AG04450 (cell line): ENCODE measurements at regions not wholly inside any gene's neighbourhood (a gene's known extent, or its start where the extent isn't known, plus 50 kb on each side); places are given as distances from the start of the nearest gene placed in this dataset.

Experiments used
- CTCF ChIA-PET: fragments of 300-600, 350-600 bp; formaldehyde crosslinking; extraction: SDS; loops from one replicate; lab custom pipeline; 2022; ENCODE audit warnings: antibody characterized with exemption, inconsistent platforms; lab: Charles Lee
- POLR2A ChIA-PET: fragments of 350-600 bp; formaldehyde crosslinking; extraction: SDS; loops from one replicate; lab custom pipeline; 2021; ENCODE audit warnings: antibody characterized with exemption, inconsistent platforms; lab: Yijun Ruan, JAX
- DNase-seq: peaks from one replicate; pipeline ENCODE4 v3.0.0-alpha.2; 2011; ENCODE audit warnings: low read depth, low spot score
- H3K27ac ChIP-seq: one replicate; pipeline ENCODE4 v1.5.1; 2012; ENCODE audit warnings: low read depth, low read length, control low read depth
- H3K27me3 ChIP-seq: one replicate; pipeline ENCODE4 v1.6.0; 2012; ENCODE audit warnings: low read length; ENCODE audit not compliant: control insufficient read depth, insufficient read depth
- H3K4me3 ChIP-seq: 2 replicates; pipeline ENCODE4 v1.5.1; 2011; ENCODE audit warnings: mild to moderate bottlenecking, low read depth, low read length, control low read depth
- H3K9me3 ChIP-seq: 2 replicates; pipeline ENCODE4 v1.5.1; 2012; ENCODE audit warnings: low read length; ENCODE audit not compliant: control insufficient read depth, insufficient read depth
- CTCF ChIP-seq: IDR thresholded peaks from 2 replicates; pipeline ENCODE4 v1.5.1; 2011; ENCODE audit warnings: low read depth, low read length, control low read depth, inconsistent platforms

GRCh38 chr15:87508086-87508485 lies 748.5 kb downstream of the NTRK3 start:
- no peak for DNase-seq
- no peak overlapping the region for H3K4me3 ChIP-seq
- no peaks in the 10 kb centered on the region; the same call in 1 of the 2 replicates for H3K9me3 ChIP-seq
- no peak overlapping the region for H3K27ac ChIP-seq
- CTCF ChIA-PET: no interaction called here
- no peaks in the 10 kb centered on the region for H3K27me3 ChIP-seq
- no peak for TF ChIP-seq CTCF
- POLR2A ChIA-PET: no interaction called here

- no peak for TF ChIP-seq CTCF
- POLR2A ChIA-PET: no interaction called here
- no peaks in the 10 kb centered on the region for H3K9me3 ChIP-seq
- CTCF ChIA-PET: no interaction called here
- no peak overlapping the region for H3K27ac ChIP-seq
- no peak overlapping the region for H3K4me3 ChIP-seq
- no peak for DNase-seq
- no peaks in the 10 kb centered on the region for H3K27me3 ChIP-seq
These were observed 754.4 kb downstream of the NTRK3 start for GRCh38 chr15:87502173-87502572.

- no peak overlapping the region for H3K27ac ChIP-seq
- ChIA-PET CTCF (interaction anchor here (0.8 kb wide), 1 partner anchor 90 kb away, joined by 3 read pairs; no protein-coding TSS in a partner anchor), POLR2A (no interaction called here)
- H3K9me3 ChIP-seq: no peaks in the 10 kb centered on the region
- H3K27me3 ChIP-seq: no peaks in the 10 kb centered on the region
- TF ChIP-seq CTCF: no peak
- H3K4me3 ChIP-seq: no peak overlapping the region
- no peak for DNase-seq
These were observed 756.3 kb downstream of the NTRK3 start for GRCh38 chr15:87500240-87500639.

- CTCF ChIA-PET: interaction anchor here (1.0 kb wide), 1 partner anchor 42 kb away, joined by 3 read pairs; no protein-coding TSS in a partner anchor
- DNase-seq: peak; percentile 13
- POLR2A ChIA-PET: no interaction called here
- no peak for TF ChIP-seq CTCF
- Histone ChIP-seq H3K27me3 (no peaks in the 10 kb centered on the region), H3K4me3 (no peak overlapping the region), H3K9me3 (no peaks in the 10 kb centered on the region), H3K27ac (no peak overlapping the region)
These were observed 758.0 kb downstream of the NTRK3 start for GRCh38 chr15:87498560-87498959.

GRCh38 chr15:87496795-87497194 lies 759.7 kb downstream of the NTRK3 start:
- POLR2A ChIA-PET: no interaction called here
- no peak for DNase-seq
- no peak for TF ChIP-seq CTCF
- Histone ChIP-seq H3K27me3 (no peaks in the 10 kb centered on the region), H3K4me3 (no peak overlapping the region), H3K9me3 (no peaks in the 10 kb centered on the region), H3K27ac (no peak overlapping the region)
- CTCF ChIA-PET: no interaction called here
